ENCODE measurements at regions not wholly inside any gene's neighbourhood (a gene's known extent, or its start where the extent isn't known, plus 50 kb on each side); places are given as distances from the start of the nearest gene placed in this dataset.
"Not testable (repeated sequence)": the region's sequence is repeated elsewhere in the genome, so short reads cannot be mapped to it uniquely, and the experiment has no call there.

- DNase-seq = no peak
- intact Hi-C loops (cut with DNase I) = no loop called here
- 81 to 86% (median 85%) methylated on average over 3 of the region's 3 CpGs for whole genome bisulfite sequencing, 3 donors
- no peak overlapping the region for H3K27ac ChIP-seq
- no peaks in the 10 kb centered on the region for H3K36me3 ChIP-seq
- TF ChIP-seq, protein P1, sequence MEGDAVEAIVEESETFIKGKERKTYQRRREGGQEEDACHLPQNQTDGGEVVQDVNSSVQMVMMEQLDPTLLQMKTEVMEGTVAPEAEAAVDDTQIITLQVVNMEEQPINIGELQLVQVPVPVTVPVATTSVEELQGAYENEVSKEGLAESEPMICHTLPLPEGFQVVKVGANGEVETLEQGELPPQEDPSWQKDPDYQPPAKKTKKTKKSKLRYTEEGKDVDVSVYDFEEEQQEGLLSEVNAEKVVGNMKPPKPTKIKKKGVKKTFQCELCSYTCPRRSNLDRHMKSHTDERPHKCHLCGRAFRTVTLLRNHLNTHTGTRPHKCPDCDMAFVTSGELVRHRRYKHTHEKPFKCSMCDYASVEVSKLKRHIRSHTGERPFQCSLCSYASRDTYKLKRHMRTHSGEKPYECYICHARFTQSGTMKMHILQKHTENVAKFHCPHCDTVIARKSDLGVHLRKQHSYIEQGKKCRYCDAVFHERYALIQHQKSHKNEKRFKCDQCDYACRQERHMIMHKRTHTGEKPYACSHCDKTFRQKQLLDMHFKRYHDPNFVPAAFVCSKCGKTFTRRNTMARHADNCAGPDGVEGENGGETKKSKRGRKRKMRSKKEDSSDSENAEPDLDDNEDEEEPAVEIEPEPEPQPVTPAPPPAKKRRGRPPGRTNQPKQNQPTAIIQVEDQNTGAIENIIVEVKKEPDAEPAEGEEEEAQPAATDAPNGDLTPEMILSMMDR (IDR thresholded peaks at IDR 0.05) = no peak
- TF ChIP-seq POLR2A (IDR thresholded peaks at IDR 0.05) (no peak), EP300 (IDR thresholded peaks at IDR 0.05) (no peak)
- no peaks in the 10 kb centered on the region for H3K4me1 ChIP-seq (ENCODE audit: insufficient read depth)
- H3K4me3 ChIP-seq = no peak overlapping the region
- H3K9me3 ChIP-seq = no peaks in the 10 kb centered on the region
- no peaks in the 10 kb centered on the region for H3K27me3 ChIP-seq
These were observed 356.9 kb downstream of the NDFIP2 start for GRCh38 chr13:79837741-79838450.

DNA sequence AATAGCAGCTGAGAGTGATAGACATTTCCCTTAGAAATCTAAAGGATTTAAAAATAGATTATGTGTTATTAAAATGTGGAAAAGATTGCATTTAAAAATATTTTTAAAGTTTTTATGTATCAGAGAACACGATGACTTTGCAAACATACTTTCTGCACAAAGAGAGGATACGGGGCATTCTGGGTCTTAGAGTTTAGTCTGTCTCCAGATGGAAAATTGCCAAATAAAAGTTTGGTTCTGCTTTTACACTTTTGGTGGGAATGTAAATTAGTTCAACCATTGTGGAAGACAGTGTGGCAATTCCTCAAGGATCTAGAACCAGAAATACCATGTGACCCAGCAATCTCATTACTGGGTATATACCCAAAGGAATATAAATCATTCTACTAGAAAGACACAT, 355.2 kb downstream of the NDFIP2 start:
- H3K9me3 ChIP-seq; H3K4me1 ChIP-seq (ENCODE audit: insufficient read depth); H3K36me3 ChIP-seq; H3K27me3 ChIP-seq; DNase-seq; H3K27ac ChIP-seq; H3K4me3 ChIP-seq; intact Hi-C loops (cut with DNase I): not testable (repeated sequence)
- 14 to 19% (median 15%) methylated on average over 2 of the region's 2 CpGs for WGBS, 3 donors

DNA sequence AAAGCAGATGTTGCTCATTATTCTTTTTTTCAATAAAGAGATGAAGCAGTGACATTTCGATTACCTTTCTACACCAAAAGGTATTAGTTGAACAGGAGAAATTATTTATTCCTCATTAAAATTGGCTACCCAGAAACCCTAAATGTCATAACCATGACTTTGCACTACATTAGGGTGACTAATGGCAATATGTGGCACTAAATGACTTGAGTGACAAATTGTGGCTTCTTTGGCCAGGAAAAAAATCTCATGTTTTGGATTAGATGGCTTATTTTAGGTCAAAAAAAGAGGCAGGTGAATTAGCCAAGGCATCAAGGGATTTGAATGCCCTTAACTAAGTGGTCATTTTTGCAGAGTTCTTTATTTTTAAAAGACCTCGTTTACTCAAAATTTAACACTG, 353.9 kb downstream of the NDFIP2 start:
- Histone ChIP-seq H3K27me3 (no peaks in the 10 kb centered on the region), H3K4me1 (ENCODE audit: insufficient read depth) (no peaks in the 10 kb centered on the region), H3K9me3 (no peaks in the 10 kb centered on the region), H3K36me3 (no peaks in the 10 kb centered on the region), H3K4me3 (no peak overlapping the region), H3K27ac (no peak overlapping the region)
- no peak for DNase-seq
- 48 to 51% (median 50%) methylated on average over 2 of the region's 2 CpGs for WGBS, 3 donors
- TF ChIP-seq EP300 (IDR thresholded peaks at IDR 0.05) = no peak
- intact Hi-C loops (cut with DNase I) = no loop called here

- Histone ChIP-seq H3K27ac (no peak overlapping the region), H3K9me3 (no peaks in the 10 kb centered on the region), H3K4me1 (ENCODE audit: insufficient read depth) (no peaks in the 10 kb centered on the region), H3K27me3 (no peaks in the 10 kb centered on the region), H3K36me3 (no peaks in the 10 kb centered on the region), H3K4me3 (no peak overlapping the region)
- intact Hi-C loops (cut with DNase I) = no loop called here
- 10 to 24% (median 11%) methylated on average over 1 of the region's 1 CpG for WGBS, 3 donors
- no peak for TF ChIP-seq POLR2A (IDR thresholded peaks at IDR 0.05)
- TF ChIP-seq, protein P1 (IDR thresholded peaks at IDR 0.05) = no peak
- TF ChIP-seq EP300 (IDR thresholded peaks at IDR 0.05) = no peak
- no peak for DNase-seq
These were observed 353.0 kb downstream of the NDFIP2 start for GRCh38 chr13:79833991-79834390.

GRCh38 chr13:79831556-79831955, 350.6 kb downstream of the NDFIP2 start:
- 78 to 94% (median 88%) methylated on average over 3 of the region's 3 CpGs for WGBS, 3 donors

More at GRCh38 chr13:79831556-79831955, 350.6 kb downstream of the NDFIP2 start:
- TF ChIP-seq EP300 (IDR thresholded peaks at IDR 0.05) (no peak), POLR2A (IDR thresholded peaks at IDR 0.05) (no peak)
- TF ChIP-seq, protein P1 (IDR thresholded peaks at IDR 0.05) = no peak
- H3K36me3 ChIP-seq = no peaks in the 10 kb centered on the region
- no peak for DNase-seq
- no peaks in the 10 kb centered on the region for H3K4me1 ChIP-seq (ENCODE audit: insufficient read depth)
- no peaks in the 10 kb centered on the region for H3K9me3 ChIP-seq
- intact Hi-C loops (cut with DNase I) = no loop called here
- H3K27me3 ChIP-seq = no peaks in the 10 kb centered on the region
- H3K27ac ChIP-seq = no peak overlapping the region
- H3K4me3 ChIP-seq = no peak overlapping the region

Data from ovary (tissue), 7 donors.